Activated CD4-positive, CD25-positive, alpha-beta regulatory T cell treated with anti-CD3 and anti-CD28 coated beads, Interleukin-2, amount 50 U/mL, for 72 hours (primary cell): ENCODE measurements at regions not wholly inside any gene's neighbourhood (a gene's known extent, or its start where the extent isn't known, plus 50 kb on each side); places are given as distances from the start of the nearest gene placed in this dataset.

Source experiments
- DNase-seq: peaks from one replicate; pipeline ENCODE4 v3.0.0; 2021

- no peak for DNase-seq
Observed at GRCh38 chr16:13743571-13743970, 176.4 kb upstream of the ERCC4 start.

GRCh38 chr16:13756411-13757140 is 163.4 kb upstream of the ERCC4 start:
- no peak for DNase-seq

GRCh38 chr16:13766334-13766733 is 153.6 kb upstream of the ERCC4 start:
- no peak for DNase-seq

GRCh38 chr16:13767215-13767614 is 152.7 kb upstream of the ERCC4 start:
- no peak for DNase-seq

- no peak for DNase-seq
Observed at GRCh38 chr16:13768471-13768870, 151.5 kb upstream of the ERCC4 start.

GRCh38 chr16:13770436-13770835 is 149.5 kb upstream of the ERCC4 start:
- no peak for DNase-seq

GRCh38 chr16:13772782-13773181 is 147.2 kb upstream of the ERCC4 start:
- no peak for DNase-seq

- DNase-seq, result no peak
Observed at GRCh38 chr16:13779676-13780075, 140.3 kb upstream of the ERCC4 start.

- no peak for DNase-seq
Observed at GRCh38 chr16:13780406-13781168, 139.4 kb upstream of the ERCC4 start.

- no peak for DNase-seq
Observed at GRCh38 chr16:13781169-13781564, 138.8 kb upstream of the ERCC4 start.

GRCh38 chr16:13781575-13782338 is 138.2 kb upstream of the ERCC4 start:
- no peak for DNase-seq

GRCh38 chr16:13791095-13791494 is 128.9 kb upstream of the ERCC4 start:
- no peak for DNase-seq

GRCh38 chr16:13793841-13794409 is 126.0 kb upstream of the ERCC4 start:
- DNase-seq, result no peak

- no peak for DNase-seq
Observed at GRCh38 chr16:13795131-13795530, 124.8 kb upstream of the ERCC4 start.

GRCh38 chr16:13797718-13798117 is 122.2 kb upstream of the ERCC4 start:
- no peak for DNase-seq

- no peak for DNase-seq
Observed at GRCh38 chr16:13798211-13798610, 121.7 kb upstream of the ERCC4 start.

- no peak for DNase-seq
Observed at GRCh38 chr16:13803974-13804373, 116.0 kb upstream of the ERCC4 start.

GRCh38 chr16:13805951-13806350 is 114.0 kb upstream of the ERCC4 start:
- DNase-seq, result no peak

- DNase-seq, result no peak
Observed at GRCh38 chr16:13806671-13807070, 113.3 kb upstream of the ERCC4 start.

- DNase-seq, result no peak
Observed at GRCh38 chr16:13808102-13808501, 111.9 kb upstream of the ERCC4 start.

- no peak for DNase-seq
Observed at GRCh38 chr16:13809765-13810164, 110.2 kb upstream of the ERCC4 start.

- no peak for DNase-seq
Observed at GRCh38 chr16:13811834-13812233, 108.1 kb upstream of the ERCC4 start.

- no peak for DNase-seq
Observed at GRCh38 chr16:13816701-13817100, 103.3 kb upstream of the ERCC4 start.
